ENCODE measurements at regions not wholly inside any gene's neighbourhood (a gene's known extent, or its start where the extent isn't known, plus 50 kb on each side); places are given as distances from the start of the nearest gene placed in this dataset.

GRCh38 chr1:29774355-29774754, 538.0 kb downstream of the PTPRU start:
- no peak overlapping the region for H3K4me3 Mint-ChIP-seq
- peaks cover 4% of the 10 kb centered on the region for H3K9me3 ChIP-seq (ENCODE audit: low read depth)
- peaks cover 14% of the 10 kb centered on the region for H3F3A ChIP-seq (ENCODE audit: low read depth)
- H3K4me1 ChIP-seq: no peaks in the 10 kb centered on the region
- H3K4me2 ChIP-seq: no peak overlapping the region
- H4K20me1 ChIP-seq (ENCODE audit: low read depth): no peaks in the 10 kb centered on the region
- TF ChIP-seq CTCF (IDR thresholded peaks at IDR 0.05) (no peak), EZH2 (IDR thresholded peaks at IDR 0.05) (no peak), EZH2phosphoT487 (IDR thresholded peaks at IDR 0.05) (no peak)
- H3K79me2 ChIP-seq (ENCODE audit: low read depth): no peaks in the 10 kb centered on the region
- peaks cover 3% of the 10 kb centered on the region for H3K4me1 Mint-ChIP-seq
- no peak overlapping the region for H3K9ac ChIP-seq
- no peak overlapping the region for H3K4me3 ChIP-seq
- peaks cover 9% of the 10 kb centered on the region for H3K27me3 Mint-ChIP-seq (ENCODE audit: insufficient read depth, low read depth)
- no peak overlapping the region for H3K27ac Mint-ChIP-seq
- H3K27me3 ChIP-seq: no peaks in the 10 kb centered on the region
- no peaks in the 10 kb centered on the region for H3K36me3 ChIP-seq
- no peak overlapping the region for H2AFZ ChIP-seq (replicated peaks)
- H3K36me3 Mint-ChIP-seq: no peaks in the 10 kb centered on the region
- peaks cover 2% of the 10 kb centered on the region for H3K9me3 Mint-ChIP-seq
- no peak for DNase-seq (ENCODE audit: low spot score)
- H3K27ac ChIP-seq: no peak overlapping the region

GRCh38 chr1:29772584-29773100, 536.3 kb downstream of the PTPRU start:
- H3K4me1 Mint-ChIP-seq: peaks cover 3% of the 10 kb centered on the region
- no peaks in the 10 kb centered on the region for H3K36me3 ChIP-seq
- H3K79me2 ChIP-seq (ENCODE audit: low read depth): no peaks in the 10 kb centered on the region
- H3K27ac Mint-ChIP-seq: no peak overlapping the region
- no peak for DNase-seq (ENCODE audit: low spot score)
- H3F3A ChIP-seq (ENCODE audit: low read depth): peaks cover 14% of the 10 kb centered on the region
- H3K27ac ChIP-seq: no peak overlapping the region
- no peaks in the 10 kb centered on the region for H4K20me1 ChIP-seq (ENCODE audit: low read depth)
- peaks cover 4% of the 10 kb centered on the region for H3K9me3 ChIP-seq (ENCODE audit: low read depth)
- H2AFZ ChIP-seq (replicated peaks): no peak overlapping the region
- no peak overlapping the region for H3K9ac ChIP-seq
- peaks cover 2% of the 10 kb centered on the region for H3K9me3 Mint-ChIP-seq
- no peaks in the 10 kb centered on the region for H3K27me3 ChIP-seq
- no peak overlapping the region for H3K4me2 ChIP-seq
- H3K27me3 Mint-ChIP-seq (ENCODE audit: insufficient read depth, low read depth): peaks cover 11% of the 10 kb centered on the region
- no peaks in the 10 kb centered on the region for H3K36me3 Mint-ChIP-seq
- H3K4me3 ChIP-seq: no peak overlapping the region
- TF ChIP-seq CTCF (IDR thresholded peaks at IDR 0.05) (no peak), EZH2phosphoT487 (IDR thresholded peaks at IDR 0.05) (no peak), EZH2 (IDR thresholded peaks at IDR 0.05) (no peak)
- no peaks in the 10 kb centered on the region for H3K4me1 ChIP-seq
- no peak overlapping the region for H3K4me3 Mint-ChIP-seq

- Histone ChIP-seq H3K36me3 (no peaks in the 10 kb centered on the region), H4K20me1 (ENCODE audit: low read depth) (no peaks in the 10 kb centered on the region), H3K79me2 (ENCODE audit: low read depth) (no peaks in the 10 kb centered on the region), H3K4me1 (no peaks in the 10 kb centered on the region), H3K9ac (no peak overlapping the region), H3K4me2 (no peak overlapping the region), H3K4me3 (no peak overlapping the region), H2AFZ (replicated peaks) (no peak overlapping the region), H3K27me3 (peaks cover 9% of the 10 kb centered on the region), H3K9me3 (ENCODE audit: low read depth) (no peaks in the 10 kb centered on the region), H3K27ac (no peak overlapping the region), H3F3A (ENCODE audit: low read depth) (peaks cover 14% of the 10 kb centered on the region)
- Mint-ChIP-seq H3K4me3 (no peak overlapping the region), H3K4me1 (peaks cover 3% of the 10 kb centered on the region), H3K27me3 (ENCODE audit: insufficient read depth, low read depth) (peaks cover 9% of the 10 kb centered on the region), H3K36me3 (no peaks in the 10 kb centered on the region), H3K27ac (no peak overlapping the region), H3K9me3 (no peaks in the 10 kb centered on the region)
- DNase-seq (ENCODE audit: low spot score): no peak
- TF ChIP-seq EZH2phosphoT487 (IDR thresholded peaks at IDR 0.05): no peak
- no peak for TF ChIP-seq CTCF (IDR thresholded peaks at IDR 0.05)
- TF ChIP-seq EZH2 (IDR thresholded peaks at IDR 0.05): no peak
These were observed 531.6 kb downstream of the PTPRU start for GRCh38 chr1:29767769-29768425.

Measured in neural progenitor cell (in vitro differentiated cells).